GM23338 (cell line): ENCODE measurements at regions not wholly inside any gene's neighbourhood (a gene's known extent, or its start where the extent isn't known, plus 50 kb on each side); places are given as distances from the start of the nearest gene placed in this dataset.

Source experiments
- ATAC-seq: fragments of 200-7000 bp; cut with Tn5 transposase; 3 replicates; pipeline ENCODE4 v1.9.1; 2020
- DNase-seq: peaks from one replicate; pipeline ENCODE4 v3.0.0-alpha.2; 2015; ENCODE audit warnings: low spot score
- H2AFZ ChIP-seq: fragments of 200-600 bp; sonication (generic); 2 replicates; pipeline ENCODE4 v1.8.0; 2016; ENCODE audit warnings: antibody characterized with exemption, mild to moderate bottlenecking, moderate library complexity
- H3F3A ChIP-seq: fragments of 200-600 bp; sonication (generic); replicated peaks from 2 replicates; pipeline ENCODE4 v1.8.0; 2017; ENCODE audit warnings: antibody characterized with exemption, mixed run types, low read depth
- H3K27ac ChIP-seq: fragments of 200-600 bp; sonication (generic); 2 replicates; pipeline ENCODE4 v1.6.1; 2016; ENCODE audit warnings: low read depth
- H3K27me3 ChIP-seq: fragments of 200-600 bp; sonication (generic); 2 replicates; pipeline ENCODE4 v1.8.0; 2016; ENCODE audit warnings: mild to moderate bottlenecking, mixed run types, moderate library complexity; ENCODE audit not compliant: insufficient read depth
- H3K36me3 ChIP-seq: fragments of 200-600 bp; sonication (generic); 2 replicates; pipeline ENCODE4 v1.8.0; 2016; ENCODE audit warnings: mild to moderate bottlenecking; ENCODE audit not compliant: insufficient read depth
- H3K4me1 ChIP-seq: fragments of 200-600 bp; sonication (generic); 2 replicates; pipeline ENCODE4 v1.8.0; 2016; ENCODE audit warnings: mild to moderate bottlenecking, moderate library complexity; ENCODE audit not compliant: insufficient read depth
- H3K4me2 ChIP-seq: fragments of 200-600 bp; sonication (generic); 2 replicates; pipeline ENCODE4 v1.7.1; 2017; ENCODE audit warnings: mixed run types
- H3K4me3 ChIP-seq: fragments of 200-600 bp; sonication (generic); 2 replicates; pipeline ENCODE4 v1.6.1; 2016; ENCODE audit warnings: mixed run types
- H3K79me2 ChIP-seq: fragments of 200-600 bp; sonication (generic); replicated peaks from 2 replicates; pipeline ENCODE4 v1.8.0; 2017; ENCODE audit warnings: mild to moderate bottlenecking; ENCODE audit not compliant: insufficient read depth
- H3K9me2 ChIP-seq: fragments of 200-600 bp; sonication (generic); 2 replicates; pipeline ENCODE4 v1.8.0; 2017; ENCODE audit not compliant: insufficient read depth
- H4K20me1 ChIP-seq: fragments of 200-600 bp; sonication (generic); replicated peaks from 2 replicates; pipeline ENCODE4 v1.8.0; 2017; ENCODE audit warnings: mild to moderate bottlenecking; ENCODE audit not compliant: insufficient read depth
- H3K27ac Mint-ChIP-seq: 2 replicates; pipeline ENCODE4 v1.8.0; 2020; ENCODE audit warnings: inconsistent platforms, mild to moderate bottlenecking, moderate library complexity, mixed read lengths
- H3K27me3 Mint-ChIP-seq: 3 replicates; pipeline ENCODE4 v1.8.0; 2022; ENCODE audit warnings: low read depth, mild to moderate bottlenecking, moderate library complexity, mixed read lengths, inconsistent platforms; ENCODE audit not compliant: insufficient read depth, poor library complexity
- H3K36me3 Mint-ChIP-seq: 3 replicates; pipeline ENCODE4 v1.8.0; 2021; ENCODE audit warnings: low read depth, mild to moderate bottlenecking, inconsistent platforms, moderate library complexity, mixed read lengths
- H3K4me1 Mint-ChIP-seq: 3 replicates; pipeline ENCODE4 v1.8.0; 2020; ENCODE audit warnings: mild to moderate bottlenecking, inconsistent platforms, mixed read lengths
- H3K4me3 Mint-ChIP-seq: 3 replicates; pipeline ENCODE4 v1.8.0; 2021; ENCODE audit warnings: moderate library complexity, mild to moderate bottlenecking, inconsistent platforms, mixed read lengths
- H3K9me3 Mint-ChIP-seq: 3 replicates; pipeline ENCODE4 v1.8.0; 2020; ENCODE audit warnings: moderate library complexity, mild to moderate bottlenecking, inconsistent platforms, mixed read lengths
- CREB1 ChIP-seq: fragments of 250-450 bp; sonication (Bioruptor Pico); IDR thresholded peaks from 2 replicates; pipeline ENCODE4 v1.5.0; 2020; ENCODE audit warnings: low read depth, mild to moderate bottlenecking, moderate library complexity
- EZH2 ChIP-seq: fragments of 200-600 bp; sonication (generic); IDR thresholded peaks from one replicate; pipeline ENCODE4 v1.8.0; 2017; ENCODE audit warnings: antibody characterized with exemption, mild to moderate bottlenecking, low read depth; ENCODE audit not compliant: unreplicated experiment
- EZH2phosphoT487 ChIP-seq: fragments of 200-600 bp; sonication (generic); IDR thresholded peaks from one replicate; pipeline ENCODE4 v1.8.1; 2018; ENCODE audit warnings: antibody characterized with exemption; ENCODE audit not compliant: unreplicated experiment
- JUNB ChIP-seq: IDR thresholded peaks from one replicate; pipeline ENCODE4 v1.6.1; 2016; ENCODE audit warnings: antibody characterized with exemption; ENCODE audit not compliant: unreplicated experiment
- NANOG ChIP-seq: IDR thresholded peaks from 2 replicates; pipeline ENCODE4 v1.6.1; 2016; ENCODE audit warnings: antibody characterized with exemption, borderline replicate concordance
- POLR2AphosphoS5 ChIP-seq: IDR thresholded peaks from 2 replicates; pipeline ENCODE4 v1.6.1; 2016; ENCODE audit warnings: antibody characterized with exemption, low read depth
- STAT1 ChIP-seq: IDR thresholded peaks from one replicate; pipeline ENCODE4 v1.6.1; 2016; ENCODE audit warnings: antibody characterized with exemption; ENCODE audit not compliant: unreplicated experiment
- ZNF114 ChIP-seq: fragments of 250-450 bp; sonication (Bioruptor Pico); IDR thresholded peaks from 2 replicates; pipeline ENCODE4 v1.5.0; 2020; ENCODE audit warnings: mild to moderate bottlenecking, moderate library complexity
- ZNF331 ChIP-seq: fragments of 250-450 bp; sonication (Bioruptor Pico); IDR thresholded peaks from 2 replicates; pipeline ENCODE4 v1.5.0; 2020; ENCODE audit warnings: low read depth, mild to moderate bottlenecking, moderate library complexity
- TF ChIP-seq, protein P1 (sequence below), 2 experiments: fragments of 200-600 bp in 1 of 2; sonication (generic) in 1 of 2; conservative IDR thresholded peaks; 2 replicates each; pipeline versions ENCODE4 v1.5.1 to v1.6.1; 2016 to 2017; ENCODE audit warnings: antibody characterized with exemption in 2 of 2, low read depth in 2 of 2, mild to moderate bottlenecking in 2 of 2, moderate library complexity in 1 of 2
- TF ChIP-seq, protein P2 (sequence below): IDR thresholded peaks from 2 replicates; pipeline ENCODE4 v1.6.1; 2016; ENCODE audit warnings: antibody characterized with exemption
- TF ChIP-seq, protein P3 (sequence below): fragments of 250-450 bp; sonication (Bioruptor Pico); IDR thresholded peaks from 2 replicates; pipeline ENCODE4 v1.5.0; 2020; ENCODE audit warnings: mild to moderate bottlenecking, moderate library complexity
- TF ChIP-seq, protein P4 (sequence below): IDR thresholded peaks from one replicate; pipeline ENCODE4 v1.6.1; 2018; ENCODE audit warnings: antibody characterized with exemption; ENCODE audit not compliant: unreplicated experiment

DNA sequence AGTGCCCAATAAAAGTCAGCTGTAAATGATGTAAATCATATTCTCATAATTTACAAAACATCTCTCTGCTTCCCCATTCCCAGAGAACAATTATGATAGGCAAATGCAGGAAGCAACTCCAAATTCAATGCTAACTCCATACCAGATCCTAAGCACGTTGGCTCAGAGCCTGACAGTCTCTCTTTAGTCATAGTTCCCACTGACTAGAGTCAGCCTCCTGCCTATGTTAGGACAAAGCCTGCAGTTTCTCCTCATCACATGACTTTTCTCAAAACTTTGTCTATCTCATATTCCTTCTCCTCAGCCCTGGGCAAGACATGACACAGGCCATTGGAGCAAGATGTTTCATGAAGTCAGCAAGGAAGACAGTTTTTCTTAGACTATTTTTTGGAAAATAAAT is 101.5 kb upstream of the COL24A1 start:
- no peaks in the 10 kb centered on the region for H3K4me1 Mint-ChIP-seq
- H3F3A ChIP-seq, result no peaks in the 10 kb centered on the region
- DNase-seq (no peak), ATAC-seq (no peak)
- no peaks in the 10 kb centered on the region for H3K9me2 ChIP-seq
- H3K27me3 ChIP-seq, result no peaks in the 10 kb centered on the region
- H3K27me3 Mint-ChIP-seq, result no peaks in the 10 kb centered on the region
- H4K20me1 ChIP-seq, result no peaks in the 10 kb centered on the region
- H3K36me3 ChIP-seq, result no peaks in the 10 kb centered on the region
- no peaks in the 10 kb centered on the region; the same call in 2 of the 3 replicates for H3K9me3 Mint-ChIP-seq
- no peak overlapping the region for H3K4me3 ChIP-seq
- no peaks in the 10 kb centered on the region for H3K36me3 Mint-ChIP-seq
- H3K79me2 ChIP-seq, result no peaks in the 10 kb centered on the region
- no peak overlapping the region for H3K27ac ChIP-seq
- H3K4me3 Mint-ChIP-seq, result no peak overlapping the region
- no peaks in the 10 kb centered on the region for H3K4me1 ChIP-seq
- no peak overlapping the region for H2AFZ ChIP-seq
- no peak overlapping the region for H3K4me2 ChIP-seq
- H3K27ac Mint-ChIP-seq, result no peak overlapping the region
- TF ChIP-seq, protein P1, sequence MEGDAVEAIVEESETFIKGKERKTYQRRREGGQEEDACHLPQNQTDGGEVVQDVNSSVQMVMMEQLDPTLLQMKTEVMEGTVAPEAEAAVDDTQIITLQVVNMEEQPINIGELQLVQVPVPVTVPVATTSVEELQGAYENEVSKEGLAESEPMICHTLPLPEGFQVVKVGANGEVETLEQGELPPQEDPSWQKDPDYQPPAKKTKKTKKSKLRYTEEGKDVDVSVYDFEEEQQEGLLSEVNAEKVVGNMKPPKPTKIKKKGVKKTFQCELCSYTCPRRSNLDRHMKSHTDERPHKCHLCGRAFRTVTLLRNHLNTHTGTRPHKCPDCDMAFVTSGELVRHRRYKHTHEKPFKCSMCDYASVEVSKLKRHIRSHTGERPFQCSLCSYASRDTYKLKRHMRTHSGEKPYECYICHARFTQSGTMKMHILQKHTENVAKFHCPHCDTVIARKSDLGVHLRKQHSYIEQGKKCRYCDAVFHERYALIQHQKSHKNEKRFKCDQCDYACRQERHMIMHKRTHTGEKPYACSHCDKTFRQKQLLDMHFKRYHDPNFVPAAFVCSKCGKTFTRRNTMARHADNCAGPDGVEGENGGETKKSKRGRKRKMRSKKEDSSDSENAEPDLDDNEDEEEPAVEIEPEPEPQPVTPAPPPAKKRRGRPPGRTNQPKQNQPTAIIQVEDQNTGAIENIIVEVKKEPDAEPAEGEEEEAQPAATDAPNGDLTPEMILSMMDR (conservative IDR thresholded peaks at IDR 0.05; ENCODE audit: low read depth in 2 of 2), result no peak
- TF ChIP-seq CREB1 (CRISPR knock-in tag) (no peak), POLR2AphosphoS5 (no peak), STAT1 (no peak), ZNF114 (CRISPR knock-in tag) (no peak), ZNF331 (CRISPR knock-in tag) (no peak), NANOG (no peak), JUNB (no peak), EZH2 (no peak), EZH2phosphoT487 (no peak)
- TF ChIP-seq, protein P2, sequence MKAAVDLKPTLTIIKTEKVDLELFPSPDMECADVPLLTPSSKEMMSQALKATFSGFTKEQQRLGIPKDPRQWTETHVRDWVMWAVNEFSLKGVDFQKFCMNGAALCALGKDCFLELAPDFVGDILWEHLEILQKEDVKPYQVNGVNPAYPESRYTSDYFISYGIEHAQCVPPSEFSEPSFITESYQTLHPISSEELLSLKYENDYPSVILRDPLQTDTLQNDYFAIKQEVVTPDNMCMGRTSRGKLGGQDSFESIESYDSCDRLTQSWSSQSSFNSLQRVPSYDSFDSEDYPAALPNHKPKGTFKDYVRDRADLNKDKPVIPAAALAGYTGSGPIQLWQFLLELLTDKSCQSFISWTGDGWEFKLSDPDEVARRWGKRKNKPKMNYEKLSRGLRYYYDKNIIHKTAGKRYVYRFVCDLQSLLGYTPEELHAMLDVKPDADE, result no peak
- TF ChIP-seq, protein P3, sequence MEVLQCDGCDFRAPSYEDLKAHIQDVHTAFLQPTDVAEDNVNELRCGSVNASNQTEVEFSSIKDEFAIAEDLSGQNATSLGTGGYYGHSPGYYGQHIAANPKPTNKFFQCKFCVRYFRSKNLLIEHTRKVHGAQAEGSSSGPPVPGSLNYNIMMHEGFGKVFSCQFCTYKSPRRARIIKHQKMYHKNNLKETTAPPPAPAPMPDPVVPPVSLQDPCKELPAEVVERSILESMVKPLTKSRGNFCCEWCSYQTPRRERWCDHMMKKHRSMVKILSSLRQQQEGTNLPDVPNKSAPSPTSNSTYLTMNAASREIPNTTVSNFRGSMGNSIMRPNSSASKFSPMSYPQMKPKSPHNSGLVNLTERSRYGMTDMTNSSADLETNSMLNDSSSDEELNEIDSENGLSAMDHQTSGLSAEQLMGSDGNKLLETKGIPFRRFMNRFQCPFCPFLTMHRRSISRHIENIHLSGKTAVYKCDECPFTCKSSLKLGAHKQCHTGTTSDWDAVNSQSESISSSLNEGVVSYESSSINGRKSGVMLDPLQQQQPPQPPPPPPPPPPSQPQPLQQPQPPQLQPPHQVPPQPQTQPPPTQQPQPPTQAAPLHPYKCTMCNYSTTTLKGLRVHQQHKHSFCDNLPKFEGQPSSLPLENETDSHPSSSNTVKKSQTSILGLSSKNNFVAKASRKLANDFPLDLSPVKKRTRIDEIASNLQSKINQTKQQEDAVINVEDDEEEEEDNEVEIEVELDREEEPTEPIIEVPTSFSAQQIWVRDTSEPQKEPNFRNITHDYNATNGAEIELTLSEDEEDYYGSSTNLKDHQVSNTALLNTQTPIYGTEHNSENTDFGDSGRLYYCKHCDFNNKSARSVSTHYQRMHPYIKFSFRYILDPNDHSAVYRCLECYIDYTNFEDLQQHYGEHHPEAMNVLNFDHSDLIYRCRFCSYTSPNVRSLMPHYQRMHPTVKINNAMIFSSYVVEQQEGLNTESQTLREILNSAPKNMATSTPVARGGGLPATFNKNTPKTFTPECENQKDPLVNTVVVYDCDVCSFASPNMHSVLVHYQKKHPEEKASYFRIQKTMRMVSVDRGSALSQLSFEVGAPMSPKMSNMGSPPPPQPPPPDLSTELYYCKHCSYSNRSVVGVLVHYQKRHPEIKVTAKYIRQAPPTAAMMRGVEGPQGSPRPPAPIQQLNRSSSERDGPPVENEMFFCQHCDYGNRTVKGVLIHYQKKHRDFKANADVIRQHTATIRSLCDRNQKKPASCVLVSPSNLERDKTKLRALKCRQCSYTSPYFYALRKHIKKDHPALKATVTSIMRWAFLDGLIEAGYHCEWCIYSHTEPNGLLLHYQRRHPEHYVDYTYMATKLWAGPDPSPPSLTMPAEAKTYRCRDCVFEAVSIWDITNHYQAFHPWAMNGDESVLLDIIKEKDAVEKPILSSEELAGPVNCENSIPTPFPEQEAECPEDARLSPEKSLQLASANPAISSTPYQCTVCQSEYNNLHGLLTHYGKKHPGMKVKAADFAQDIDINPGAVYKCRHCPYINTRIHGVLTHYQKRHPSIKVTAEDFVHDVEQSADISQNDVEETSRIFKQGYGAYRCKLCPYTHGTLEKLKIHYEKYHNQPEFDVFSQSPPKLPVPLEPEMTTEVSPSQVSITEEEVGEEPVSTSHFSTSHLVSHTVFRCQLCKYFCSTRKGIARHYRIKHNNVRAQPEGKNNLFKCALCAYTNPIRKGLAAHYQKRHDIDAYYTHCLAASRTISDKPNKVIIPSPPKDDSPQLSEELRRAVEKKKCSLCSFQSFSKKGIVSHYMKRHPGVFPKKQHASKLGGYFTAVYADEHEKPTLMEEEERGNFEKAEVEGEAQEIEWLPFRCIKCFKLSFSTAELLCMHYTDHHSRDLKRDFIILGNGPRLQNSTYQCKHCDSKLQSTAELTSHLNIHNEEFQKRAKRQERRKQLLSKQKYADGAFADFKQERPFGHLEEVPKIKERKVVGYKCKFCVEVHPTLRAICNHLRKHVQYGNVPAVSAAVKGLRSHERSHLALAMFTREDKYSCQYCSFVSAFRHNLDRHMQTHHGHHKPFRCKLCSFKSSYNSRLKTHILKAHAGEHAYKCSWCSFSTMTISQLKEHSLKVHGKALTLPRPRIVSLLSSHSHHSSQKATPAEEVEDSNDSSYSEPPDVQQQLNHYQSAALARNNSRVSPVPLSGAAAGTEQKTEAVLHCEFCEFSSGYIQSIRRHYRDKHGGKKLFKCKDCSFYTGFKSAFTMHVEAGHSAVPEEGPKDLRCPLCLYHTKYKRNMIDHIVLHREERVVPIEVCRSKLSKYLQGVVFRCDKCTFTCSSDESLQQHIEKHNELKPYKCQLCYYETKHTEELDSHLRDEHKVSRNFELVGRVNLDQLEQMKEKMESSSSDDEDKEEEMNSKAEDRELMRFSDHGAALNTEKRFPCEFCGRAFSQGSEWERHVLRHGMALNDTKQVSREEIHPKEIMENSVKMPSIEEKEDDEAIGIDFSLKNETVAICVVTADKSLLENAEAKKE (CRISPR knock-in tag), result no peak
- TF ChIP-seq, protein P4, sequence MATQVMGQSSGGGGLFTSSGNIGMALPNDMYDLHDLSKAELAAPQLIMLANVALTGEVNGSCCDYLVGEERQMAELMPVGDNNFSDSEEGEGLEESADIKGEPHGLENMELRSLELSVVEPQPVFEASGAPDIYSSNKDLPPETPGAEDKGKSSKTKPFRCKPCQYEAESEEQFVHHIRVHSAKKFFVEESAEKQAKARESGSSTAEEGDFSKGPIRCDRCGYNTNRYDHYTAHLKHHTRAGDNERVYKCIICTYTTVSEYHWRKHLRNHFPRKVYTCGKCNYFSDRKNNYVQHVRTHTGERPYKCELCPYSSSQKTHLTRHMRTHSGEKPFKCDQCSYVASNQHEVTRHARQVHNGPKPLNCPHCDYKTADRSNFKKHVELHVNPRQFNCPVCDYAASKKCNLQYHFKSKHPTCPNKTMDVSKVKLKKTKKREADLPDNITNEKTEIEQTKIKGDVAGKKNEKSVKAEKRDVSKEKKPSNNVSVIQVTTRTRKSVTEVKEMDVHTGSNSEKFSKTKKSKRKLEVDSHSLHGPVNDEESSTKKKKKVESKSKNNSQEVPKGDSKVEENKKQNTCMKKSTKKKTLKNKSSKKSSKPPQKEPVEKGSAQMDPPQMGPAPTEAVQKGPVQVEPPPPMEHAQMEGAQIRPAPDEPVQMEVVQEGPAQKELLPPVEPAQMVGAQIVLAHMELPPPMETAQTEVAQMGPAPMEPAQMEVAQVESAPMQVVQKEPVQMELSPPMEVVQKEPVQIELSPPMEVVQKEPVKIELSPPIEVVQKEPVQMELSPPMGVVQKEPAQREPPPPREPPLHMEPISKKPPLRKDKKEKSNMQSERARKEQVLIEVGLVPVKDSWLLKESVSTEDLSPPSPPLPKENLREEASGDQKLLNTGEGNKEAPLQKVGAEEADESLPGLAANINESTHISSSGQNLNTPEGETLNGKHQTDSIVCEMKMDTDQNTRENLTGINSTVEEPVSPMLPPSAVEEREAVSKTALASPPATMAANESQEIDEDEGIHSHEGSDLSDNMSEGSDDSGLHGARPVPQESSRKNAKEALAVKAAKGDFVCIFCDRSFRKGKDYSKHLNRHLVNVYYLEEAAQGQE, result no peak
